Endometrial microvascular endothelial cells (primary cell): ENCODE measurements at regions not wholly inside any gene's neighbourhood (a gene's known extent, or its start where the extent isn't known, plus 50 kb on each side); places are given as distances from the start of the nearest gene placed in this dataset.

ENCODE experiments used
- in situ Hi-C: cut with HindIII; loops from 2 replicates; pipeline ENCODE4 v1.10.0; 2017; ENCODE audit warnings: low sequenced_read_pairs, low pct_unique_long_range_greater_than_20kb; ENCODE audit errors: inconsistent ontology term

- in situ Hi-C loops, result no loop called here
Observed at GRCh38 chr1:115577513-115577912, 64.3 kb upstream of the VANGL1 start.

GRCh38 chr1:115575661-115576060, 66.1 kb upstream of the VANGL1 start:
- in situ Hi-C loops, result no loop called here

- in situ Hi-C loops, result no loop called here
Observed at GRCh38 chr1:115572710-115573109, 69.1 kb upstream of the VANGL1 start.

- in situ Hi-C loops, result no loop called here
Observed at GRCh38 chr1:115567431-115567830, 74.3 kb upstream of the VANGL1 start.

- in situ Hi-C loops, result no loop called here
Observed at GRCh38 chr1:115565791-115566190, 76.0 kb upstream of the VANGL1 start.

GRCh38 chr1:115565353-115565752, 76.4 kb upstream of the VANGL1 start:
- in situ Hi-C loops, result no loop called here

- in situ Hi-C loops, result no loop called here
Observed at GRCh38 chr1:115564201-115564600, 77.6 kb upstream of the VANGL1 start.

GRCh38 chr1:115560027-115560426, 81.7 kb upstream of the VANGL1 start:
- in situ Hi-C loops, result no loop called here

- in situ Hi-C loops, result no loop called here
Observed at GRCh38 chr1:115558275-115558674, 83.5 kb upstream of the VANGL1 start.

GRCh38 chr1:115557715-115558114, 84.1 kb upstream of the VANGL1 start:
- in situ Hi-C loops, result no loop called here

GRCh38 chr1:115556236-115556635, 85.5 kb upstream of the VANGL1 start:
- in situ Hi-C loops, result no loop called here

GRCh38 chr1:115555446-115555845, 86.3 kb upstream of the VANGL1 start:
- in situ Hi-C loops, result no loop called here

GRCh38 chr1:115547696-115548095, 94.1 kb upstream of the VANGL1 start:
- in situ Hi-C loops, result no loop called here

GRCh38 chr1:115546846-115547245, 94.9 kb upstream of the VANGL1 start:
- in situ Hi-C loops, result no loop called here

GRCh38 chr1:115545791-115546733, 95.7 kb upstream of the VANGL1 start:
- in situ Hi-C loops, result no loop called here

- in situ Hi-C loops, result no loop called here
Observed at GRCh38 chr1:115545096-115545720, 96.6 kb upstream of the VANGL1 start.

- in situ Hi-C loops, result no loop called here
Observed at GRCh38 chr1:115544131-115544530, 97.6 kb upstream of the VANGL1 start.

- in situ Hi-C loops, result no loop called here
Observed at GRCh38 chr1:115543247-115543646, 98.5 kb upstream of the VANGL1 start.

GRCh38 chr1:115539736-115540135, 102.0 kb upstream of the VANGL1 start:
- in situ Hi-C loops, result no loop called here

GRCh38 chr1:115539061-115539460, 102.7 kb upstream of the VANGL1 start:
- in situ Hi-C loops, result no loop called here
